Heart right ventricle (tissue), 16 donors: ENCODE measurements at regions not wholly inside any gene's neighbourhood (a gene's known extent, or its start where the extent isn't known, plus 50 kb on each side); places are given as distances from the start of the nearest gene placed in this dataset.
A peak's percentile ranks its signal among the peaks of the same experiment; 100 is the strongest.
"Not testable (repeated sequence)": the region's sequence is repeated elsewhere in the genome, so short reads cannot be mapped to it uniquely, and the experiment has no call there.

Experiments
- ATAC-seq, 8 donors: fragments of 200-7000 bp; cut with Tn5 transposase; one replicate each; pipeline ENCODE4 v1.9.1; 2020; ENCODE audit warnings: mild to moderate bottlenecking in 8 of 8, moderate library complexity in 8 of 8, moderate number of reproducible peaks in 1 of 8
- DNase-seq, 2 donors: peaks; one replicate each; pipeline ENCODE4 v3.0.0-alpha.2; 2020
- H3K27ac ChIP-seq, 10 donors: fragments of 200-600 bp; sonication (generic) in 2 of 10; one replicate each; pipeline versions ENCODE4 v1.5.0 to v1.8.0; 2020 to 2022; ENCODE audit warnings: mild to moderate bottlenecking in 3 of 10
- H3K27me3 ChIP-seq, 7 donors: fragments of 200-600 bp; one replicate each; pipeline ENCODE4 v1.8.0; 2021 to 2022; ENCODE audit warnings: mild to moderate bottlenecking in 2 of 7
- H3K36me3 ChIP-seq, 9 donors: fragments of 200-600 bp; sonication (generic) in 1 of 9; one replicate each; pipeline versions ENCODE4 v1.5.0 to v1.8.0; 2020 to 2022; ENCODE audit warnings: mild to moderate bottlenecking in 2 of 9
- H3K4me1 ChIP-seq, 9 donors: fragments of 200-600 bp; sonication (generic) in 1 of 9; one replicate each; pipeline versions ENCODE4 v1.5.0 to v1.8.0; 2020 to 2022; ENCODE audit warnings: mild to moderate bottlenecking in 4 of 9
- H3K4me3 ChIP-seq, 10 donors: fragments of 200-600 bp; sonication (generic) in 2 of 10; one replicate each; pipeline versions ENCODE4 v1.5.0 to v1.8.0; 2020 to 2022; ENCODE audit warnings: mild to moderate bottlenecking in 7 of 10, moderate library complexity in 2 of 10
- H3K9me3 ChIP-seq, 11 donors: fragments of 200-600 bp in 10 of 11; sonication (generic) in 2 of 11; one replicate each; pipeline versions ENCODE4 v1.5.0 to v1.8.0; 2013 to 2022; ENCODE audit warnings: mild to moderate bottlenecking in 2 of 11, control low read depth in 1 of 11, moderate library complexity in 1 of 11
- WGBS, 2 donors: extraction: QIAGEN DNeasy Blood & Tissue Kit; methylation state at CpG; one replicate each; pipeline ENCODE4 v1.1.7; 2013; ENCODE audit warnings: inconsistent platforms in 1 of 2; 5-methylcytosine and 5-hydroxymethylcytosine counted together
- intact Hi-C, 10 donors: fragments of 100-400 bp; cut with DNase I; formaldehyde crosslinking; loops; one replicate each; pipeline versions ENCODE4 v1.11.1 to v1.14.2; 2022
- TF ChIP-seq, protein P1 (sequence below), 9 donors: fragments of 200-600 bp; sonication (generic) in 2 of 9; IDR thresholded peaks; one replicate each; pipeline versions ENCODE4 v1.5.0 to v1.8.0; 2021 to 2022; ENCODE audit warnings: antibody characterized with exemption in 9 of 9, mild to moderate bottlenecking in 5 of 9, moderate library complexity in 1 of 9
- donor health status: Arrhythmogenic right ventricular cardiomyopathy.
- donor health status: ischemic (EF 13 %, LVEDD 7.1; RV severe dilation, severe dysfunction).
- donor health status: healthy with polysubstance abuse.
- donor health status: DM: no; HTN: yes; CAD: no.
- donor health status: DM: no; HTN: no; CAD: no.
- donor health status: ischemic (EF 25% LVEDD 6.9; RV normal size, moderate dysfunction).
- donor health status: ischemic (EF 25% LVEDD 5.7; RV mildly dilated, moderate dysfunction).
- donor health status: healthy.
- donor health status: DM: yes; HTN: yes; CAD: no.
- donor health status: Ischemic cardiomyopathy.
- donor health status: ischemic (EF 35%, LVEDD 5.7; RV mildly dilated, moderate dysfunction).
- donor health status: nonischemic (EF 11% LVEDD 7.7; RV severe dilation, severe dysfunction).
- donor health status: DM: yes; HTN: yes; CAD: no.
- donor health status: PGD.
- donor health status: ischemic (EF 29% LVEDD 5.4; RV normal size, mild dysfunction).
- donor health status: nonischemic (EF 23%, LVEDD 6.1; RV moderate dilation, normal function).

DNA sequence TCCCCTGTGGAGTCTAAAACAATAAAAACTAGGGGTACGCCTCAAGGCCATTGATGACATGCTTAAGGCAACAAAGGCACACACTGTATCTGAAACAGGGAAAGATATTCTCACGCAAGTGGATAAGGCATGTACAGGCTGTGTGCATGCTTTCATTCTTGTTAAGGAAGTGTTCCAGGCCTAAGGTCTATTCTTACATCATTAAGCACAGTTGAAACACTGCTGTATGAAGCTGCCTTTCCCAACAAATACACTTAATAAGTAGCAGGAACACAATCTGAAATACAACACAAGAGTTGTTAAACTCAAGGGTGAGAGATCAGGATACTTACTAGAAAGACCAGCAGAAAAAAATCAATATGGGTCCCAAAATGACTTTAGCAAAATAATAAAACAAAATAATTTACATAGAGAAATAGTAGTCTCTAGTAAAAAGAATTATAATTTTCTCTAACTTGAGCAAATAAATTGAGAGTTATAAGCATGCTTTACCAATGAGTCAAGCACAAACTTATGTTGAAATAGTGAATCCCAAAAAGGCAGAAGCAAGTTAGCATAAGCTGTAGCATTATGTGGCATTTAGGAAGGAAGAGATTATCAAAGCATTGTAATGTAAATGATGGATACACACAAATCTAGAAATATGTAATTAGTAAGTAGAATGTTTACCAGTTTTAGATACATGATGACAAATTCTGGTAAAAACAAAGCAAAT, 796.9 kb downstream of the SLITRK1 start:
- H3K27me3 ChIP-seq: no peaks in the 10 kb centered on the region
- no peak overlapping the region for H3K27ac ChIP-seq
- TF ChIP-seq, protein P1, sequence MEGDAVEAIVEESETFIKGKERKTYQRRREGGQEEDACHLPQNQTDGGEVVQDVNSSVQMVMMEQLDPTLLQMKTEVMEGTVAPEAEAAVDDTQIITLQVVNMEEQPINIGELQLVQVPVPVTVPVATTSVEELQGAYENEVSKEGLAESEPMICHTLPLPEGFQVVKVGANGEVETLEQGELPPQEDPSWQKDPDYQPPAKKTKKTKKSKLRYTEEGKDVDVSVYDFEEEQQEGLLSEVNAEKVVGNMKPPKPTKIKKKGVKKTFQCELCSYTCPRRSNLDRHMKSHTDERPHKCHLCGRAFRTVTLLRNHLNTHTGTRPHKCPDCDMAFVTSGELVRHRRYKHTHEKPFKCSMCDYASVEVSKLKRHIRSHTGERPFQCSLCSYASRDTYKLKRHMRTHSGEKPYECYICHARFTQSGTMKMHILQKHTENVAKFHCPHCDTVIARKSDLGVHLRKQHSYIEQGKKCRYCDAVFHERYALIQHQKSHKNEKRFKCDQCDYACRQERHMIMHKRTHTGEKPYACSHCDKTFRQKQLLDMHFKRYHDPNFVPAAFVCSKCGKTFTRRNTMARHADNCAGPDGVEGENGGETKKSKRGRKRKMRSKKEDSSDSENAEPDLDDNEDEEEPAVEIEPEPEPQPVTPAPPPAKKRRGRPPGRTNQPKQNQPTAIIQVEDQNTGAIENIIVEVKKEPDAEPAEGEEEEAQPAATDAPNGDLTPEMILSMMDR (IDR thresholded peaks at IDR 0.05): no peak
- ATAC-seq (no peak), DNase-seq (no peak)
- WGBS, 2 donors: 64 to 85% methylated on average over 2 of the region's 2 CpGs
- H3K36me3 ChIP-seq: no peaks in the 10 kb centered on the region
- H3K4me1 ChIP-seq: no peaks in the 10 kb centered on the region
- H3K4me3 ChIP-seq: no peak overlapping the region
- peaks cover 0 to 16% (median 4%) of the 10 kb centered on the region in 11 donors for H3K9me3 ChIP-seq
- intact Hi-C loops: no loop called here

- no peak overlapping the region for H3K4me3 ChIP-seq
- intact Hi-C loops: no loop called here
- H3K36me3 ChIP-seq: no peaks in the 10 kb centered on the region
- no peaks in the 10 kb centered on the region for H3K27me3 ChIP-seq
- ATAC-seq (no peak), DNase-seq (no peak)
- no peak overlapping the region for H3K27ac ChIP-seq
- no peaks in the 10 kb centered on the region for H3K4me1 ChIP-seq
- TF ChIP-seq, protein P1 (IDR thresholded peaks at IDR 0.05): no peak
- 67 to 83% methylated on average over 2 of the region's 2 CpGs for WGBS, 2 donors
- H3K9me3 ChIP-seq: peaks cover 0 to 17% (median 0%) of the 10 kb centered on the region in 11 donors
These were observed 804.8 kb downstream of the SLITRK1 start for GRCh38 chr13:83077499-83077898.

- H3K36me3 ChIP-seq, DNase-seq, intact Hi-C loops, H3K4me3 ChIP-seq, ATAC-seq, H3K4me1 ChIP-seq, H3K27me3 ChIP-seq, H3K27ac ChIP-seq: not testable (repeated sequence)
- H3K9me3 ChIP-seq: peaks cover 0 to 20% (median 0%) of the 10 kb centered on the region in 11 donors
These were observed 808.3 kb downstream of the SLITRK1 start for GRCh38 chr13:83073930-83074329.

DNA sequence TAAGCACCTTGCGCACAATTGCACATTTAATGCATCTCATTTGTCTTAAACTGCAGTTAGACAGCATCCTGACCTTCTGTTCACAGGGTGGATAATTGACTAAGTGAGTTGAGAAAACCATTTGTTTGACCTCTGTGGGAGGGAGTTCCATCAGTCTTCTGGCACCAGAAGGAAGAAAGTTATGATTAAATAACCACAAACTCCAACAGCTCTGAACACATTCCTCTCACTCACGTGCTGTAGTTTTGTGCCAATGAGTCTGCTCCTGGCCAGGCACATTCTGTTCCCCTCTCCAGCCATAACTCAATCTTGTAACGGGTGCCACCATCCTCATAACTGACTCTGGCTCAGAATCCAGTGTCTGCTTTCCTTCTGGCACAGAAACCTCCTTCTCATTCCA, 817.2 kb downstream of the SLITRK1 start:
- no peak overlapping the region for H3K4me3 ChIP-seq
- ATAC-seq (peak in 3 of 8 donors; percentile 20 to 74 (median 35)), DNase-seq (no peak)
- no peaks in the 10 kb centered on the region for H3K4me1 ChIP-seq
- H3K27me3 ChIP-seq: no peaks in the 10 kb centered on the region
- H3K9me3 ChIP-seq: no peaks in the 10 kb centered on the region
- TF ChIP-seq, protein P1 (IDR thresholded peaks at IDR 0.05): no peak
- 43 to 45% methylated on average over 3 of the region's 3 CpGs for WGBS, 2 donors
- intact Hi-C loops: no loop called here
- H3K27ac ChIP-seq: no peak overlapping the region
- no peaks in the 10 kb centered on the region for H3K36me3 ChIP-seq

DNA sequence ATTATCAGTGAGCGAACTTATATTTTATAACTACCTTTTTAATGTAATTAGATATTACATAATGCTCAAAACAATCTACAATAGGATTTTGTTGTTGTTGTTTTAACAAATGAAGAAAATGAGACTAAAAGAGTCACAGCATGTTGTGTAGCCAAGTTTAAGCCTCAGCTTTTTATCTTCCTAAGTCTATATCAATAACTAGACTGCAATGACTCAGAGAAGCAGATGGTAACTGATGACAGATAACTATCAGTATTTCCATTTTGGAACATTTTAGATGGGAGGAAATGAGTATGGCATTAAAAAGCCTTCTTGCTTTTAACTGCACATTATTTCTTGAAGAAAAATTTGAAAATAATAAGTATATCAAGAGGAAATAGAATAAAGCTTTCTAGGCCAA, 825.2 kb downstream of the SLITRK1 start:
- TF ChIP-seq, protein P1 (IDR thresholded peaks at IDR 0.05): no peak
- Histone ChIP-seq H3K27ac (no peak overlapping the region), H3K4me3 (no peak overlapping the region), H3K4me1 (no peaks in the 10 kb centered on the region), H3K27me3 (no peaks in the 10 kb centered on the region), H3K36me3 (no peaks in the 10 kb centered on the region), H3K9me3 (no peaks in the 10 kb centered on the region)
- DNase-seq: no peak
- 90 to 98% methylated on average over 1 of the region's 1 CpG for WGBS, 2 donors
- intact Hi-C loops: no loop called here
- no peak for ATAC-seq
